ENCODE measurements at regions not wholly inside any gene's neighbourhood (a gene's known extent, or its start where the extent isn't known, plus 50 kb on each side); places are given as distances from the start of the nearest gene placed in this dataset.

DNA sequence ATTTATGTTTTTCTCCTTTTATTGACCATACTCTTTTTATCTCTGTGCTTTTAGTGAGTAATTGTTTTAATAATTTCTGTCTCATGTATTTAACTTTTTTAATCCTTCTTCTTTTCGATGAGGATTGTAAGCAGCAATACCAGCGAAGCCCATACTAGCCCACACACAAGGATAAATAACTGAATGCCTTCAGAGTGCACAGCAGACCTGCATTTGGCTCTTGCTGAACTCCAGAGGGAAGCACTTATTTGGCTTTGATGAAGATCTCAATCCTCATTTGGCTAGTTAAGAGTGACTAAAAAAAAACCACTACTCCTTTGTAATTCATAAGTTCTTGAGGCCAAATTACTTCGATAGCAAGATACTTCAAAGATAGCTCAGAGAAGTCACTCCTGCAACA lies 293.3 kb downstream of the METTL15 start (continued):
- no peak for TF ChIP-seq ZNF610 (tag by site-specific recombination; IDR thresholded peaks at IDR 0.05; ENCODE audit: borderline replicate concordance)
- TF ChIP-seq ZNF629 (tag by site-specific recombination; IDR thresholded peaks at IDR 0.05): no peak
- TF ChIP-seq ZNF354C (tag by site-specific recombination; IDR thresholded peaks at IDR 0.05; ENCODE audit: borderline replicate concordance, low read depth): no peak
- TF ChIP-seq ZIC2 (tag by site-specific recombination; IDR thresholded peaks at IDR 0.05): no peak

DNA sequence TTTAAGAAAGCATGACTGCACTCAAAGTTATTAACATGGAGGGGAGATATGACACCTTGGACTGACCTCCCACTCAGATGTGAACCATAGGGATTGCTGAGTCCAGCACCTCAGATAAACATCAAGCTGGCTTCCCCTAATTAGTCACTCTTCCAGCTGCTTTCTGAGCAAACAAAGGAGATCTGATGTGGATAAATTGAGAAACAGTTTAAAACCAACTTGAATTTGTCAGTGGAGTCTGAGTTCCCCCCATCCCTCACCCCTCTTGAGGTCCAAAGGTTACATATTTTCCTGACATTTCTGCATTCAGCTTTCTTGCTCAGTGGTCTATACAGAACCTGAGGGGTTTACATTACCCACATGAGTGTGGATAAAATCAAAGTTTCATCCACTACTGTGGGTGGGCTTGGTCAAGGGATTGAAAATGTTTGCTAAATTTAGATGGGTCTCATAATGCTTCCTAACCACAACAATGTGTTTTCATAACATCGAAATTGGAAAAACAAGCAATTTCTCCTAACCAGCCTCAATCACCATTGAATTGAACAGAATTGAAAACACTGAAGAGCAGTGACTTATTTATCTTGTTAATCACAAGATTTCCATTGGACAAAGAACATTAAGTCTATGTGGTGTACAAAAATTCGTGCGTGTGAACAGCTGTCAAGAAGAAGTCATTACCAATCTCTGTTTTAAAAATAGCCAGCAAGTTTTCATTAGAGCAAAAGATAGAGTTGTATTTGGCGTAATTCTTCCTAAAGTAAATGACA lies 292.3 kb downstream of the METTL15 start:
- Histone ChIP-seq H3K4me1 (ENCODE audit: control insufficient read depth, insufficient read depth, low read length) (no peaks in the 10 kb centered on the region), H3K4me3 (ENCODE audit: low read depth, low read length) (no peak overlapping the region), H3K27ac (ENCODE audit: extremely low read depth, low read depth, low read length) (no peak overlapping the region), H3K9me3 (ENCODE audit: control insufficient read depth, insufficient read depth, low read depth, low read length) (no peaks in the 10 kb centered on the region), H3K36me3 (ENCODE audit: control insufficient read depth in 2 of 2, insufficient read depth in 1 of 2, low read length in 2 of 2) (no peaks in the 10 kb centered on the region)
- ChIA-PET POLR2A (no interaction called here), CTCF (interaction anchor here (0.6 kb wide), 1 partner anchor 130 kb away, joined by 3 read pairs; no protein-coding TSS in a partner anchor)
- TF ChIP-seq ZNF670 (tag by site-specific recombination; IDR thresholded peaks at IDR 0.05; ENCODE audit: low read depth) (no peak), ZNF426 (tag by site-specific recombination; IDR thresholded peaks at IDR 0.05) (no peak), GLI2 (tag by site-specific recombination; IDR thresholded peaks at IDR 0.05; ENCODE audit: borderline replicate concordance, low read depth) (no peak), KLF10 (tag by site-specific recombination; IDR thresholded peaks at IDR 0.05) (no peak), ZNF416 (tag by site-specific recombination; IDR thresholded peaks at IDR 0.05) (no peak), ZNF621 (tag by site-specific recombination; IDR thresholded peaks at IDR 0.05) (no peak), SALL2 (tag by site-specific recombination; IDR thresholded peaks at IDR 0.05; ENCODE audit: borderline replicate concordance) (no peak), SCRT1 (tag by site-specific recombination; IDR thresholded peaks at IDR 0.05; ENCODE audit: borderline replicate concordance) (no peak)
- TF ChIP-seq, protein P1, sequence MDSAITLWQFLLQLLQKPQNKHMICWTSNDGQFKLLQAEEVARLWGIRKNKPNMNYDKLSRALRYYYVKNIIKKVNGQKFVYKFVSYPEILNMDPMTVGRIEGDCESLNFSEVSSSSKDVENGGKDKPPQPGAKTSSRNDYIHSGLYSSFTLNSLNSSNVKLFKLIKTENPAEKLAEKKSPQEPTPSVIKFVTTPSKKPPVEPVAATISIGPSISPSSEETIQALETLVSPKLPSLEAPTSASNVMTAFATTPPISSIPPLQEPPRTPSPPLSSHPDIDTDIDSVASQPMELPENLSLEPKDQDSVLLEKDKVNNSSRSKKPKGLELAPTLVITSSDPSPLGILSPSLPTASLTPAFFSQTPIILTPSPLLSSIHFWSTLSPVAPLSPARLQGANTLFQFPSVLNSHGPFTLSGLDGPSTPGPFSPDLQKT (IDR thresholded peaks at IDR 0.05; ENCODE audit: borderline replicate concordance, low read depth, low read length): no peak
- TF ChIP-seq, protein P2, sequence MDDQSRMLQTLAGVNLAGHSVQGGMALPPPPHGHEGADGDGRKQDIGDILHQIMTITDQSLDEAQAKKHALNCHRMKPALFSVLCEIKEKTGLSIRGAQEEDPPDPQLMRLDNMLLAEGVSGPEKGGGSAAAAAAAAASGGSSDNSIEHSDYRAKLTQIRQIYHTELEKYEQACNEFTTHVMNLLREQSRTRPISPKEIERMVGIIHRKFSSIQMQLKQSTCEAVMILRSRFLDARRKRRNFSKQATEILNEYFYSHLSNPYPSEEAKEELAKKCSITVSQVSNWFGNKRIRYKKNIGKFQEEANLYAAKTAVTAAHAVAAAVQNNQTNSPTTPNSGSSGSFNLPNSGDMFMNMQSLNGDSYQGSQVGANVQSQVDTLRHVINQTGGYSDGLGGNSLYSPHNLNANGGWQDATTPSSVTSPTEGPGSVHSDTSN (CRISPR knock-in tag; IDR thresholded peaks at IDR 0.05): no peak
- TF ChIP-seq, protein P3, sequence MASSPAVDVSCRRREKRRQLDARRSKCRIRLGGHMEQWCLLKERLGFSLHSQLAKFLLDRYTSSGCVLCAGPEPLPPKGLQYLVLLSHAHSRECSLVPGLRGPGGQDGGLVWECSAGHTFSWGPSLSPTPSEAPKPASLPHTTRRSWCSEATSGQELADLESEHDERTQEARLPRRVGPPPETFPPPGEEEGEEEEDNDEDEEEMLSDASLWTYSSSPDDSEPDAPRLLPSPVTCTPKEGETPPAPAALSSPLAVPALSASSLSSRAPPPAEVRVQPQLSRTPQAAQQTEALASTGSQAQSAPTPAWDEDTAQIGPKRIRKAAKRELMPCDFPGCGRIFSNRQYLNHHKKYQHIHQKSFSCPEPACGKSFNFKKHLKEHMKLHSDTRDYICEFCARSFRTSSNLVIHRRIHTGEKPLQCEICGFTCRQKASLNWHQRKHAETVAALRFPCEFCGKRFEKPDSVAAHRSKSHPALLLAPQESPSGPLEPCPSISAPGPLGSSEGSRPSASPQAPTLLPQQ (tag by site-specific recombination; IDR thresholded peaks at IDR 0.05): no peak
- TF ChIP-seq, protein P4, sequence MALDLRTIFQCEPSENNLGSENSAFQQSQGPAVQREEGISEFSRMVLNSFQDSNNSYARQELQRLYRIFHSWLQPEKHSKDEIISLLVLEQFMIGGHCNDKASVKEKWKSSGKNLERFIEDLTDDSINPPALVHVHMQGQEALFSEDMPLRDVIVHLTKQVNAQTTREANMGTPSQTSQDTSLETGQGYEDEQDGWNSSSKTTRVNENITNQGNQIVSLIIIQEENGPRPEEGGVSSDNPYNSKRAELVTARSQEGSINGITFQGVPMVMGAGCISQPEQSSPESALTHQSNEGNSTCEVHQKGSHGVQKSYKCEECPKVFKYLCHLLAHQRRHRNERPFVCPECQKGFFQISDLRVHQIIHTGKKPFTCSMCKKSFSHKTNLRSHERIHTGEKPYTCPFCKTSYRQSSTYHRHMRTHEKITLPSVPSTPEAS (tag by site-specific recombination; IDR thresholded peaks at IDR 0.05): no peak

DNA sequence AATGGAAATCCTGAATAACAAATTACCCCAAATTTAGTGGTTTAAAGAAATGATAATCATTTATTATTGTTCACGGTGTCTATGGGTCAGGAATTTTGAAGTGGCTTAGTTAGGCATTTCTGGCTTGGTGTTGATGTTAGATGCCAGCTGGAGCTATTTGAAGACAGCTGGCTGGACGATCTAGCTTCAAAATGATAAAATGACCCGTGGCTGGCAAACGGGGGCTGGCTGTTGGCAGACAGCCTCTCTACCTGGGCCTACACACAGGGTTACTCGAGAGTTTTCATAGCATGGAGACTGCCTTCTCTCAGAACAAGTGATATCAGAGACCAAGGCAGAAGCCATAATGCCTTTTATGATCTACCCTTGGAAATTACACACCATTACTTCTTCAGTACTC lies 285.2 kb downstream of the METTL15 start:
- CTCF ChIA-PET: no interaction called here
- Histone ChIP-seq H3K4me1 (ENCODE audit: control insufficient read depth, insufficient read depth, low read length) (no peaks in the 10 kb centered on the region), H3K9me3 (ENCODE audit: control insufficient read depth, insufficient read depth, low read depth, low read length) (no peaks in the 10 kb centered on the region), H3K27ac (ENCODE audit: extremely low read depth, low read depth, low read length) (no peak overlapping the region), H3K4me3 (ENCODE audit: low read depth, low read length) (no peak overlapping the region), H3K36me3 (ENCODE audit: control insufficient read depth in 2 of 2, insufficient read depth in 1 of 2, low read length in 2 of 2) (no peaks in the 10 kb centered on the region)
- POLR2A ChIA-PET: no interaction called here
- TF ChIP-seq ZNF133 (tag by site-specific recombination; IDR thresholded peaks at IDR 0.05): no peak
- TF ChIP-seq ZNF658 (tag by site-specific recombination; IDR thresholded peaks at IDR 0.05): no peak
- TF ChIP-seq ZNF600 (tag by site-specific recombination; IDR thresholded peaks at IDR 0.05): no peak
- TF ChIP-seq ZNF311 (tag by site-specific recombination; IDR thresholded peaks at IDR 0.05; ENCODE audit: borderline replicate concordance): no peak
- TF ChIP-seq, protein P5, sequence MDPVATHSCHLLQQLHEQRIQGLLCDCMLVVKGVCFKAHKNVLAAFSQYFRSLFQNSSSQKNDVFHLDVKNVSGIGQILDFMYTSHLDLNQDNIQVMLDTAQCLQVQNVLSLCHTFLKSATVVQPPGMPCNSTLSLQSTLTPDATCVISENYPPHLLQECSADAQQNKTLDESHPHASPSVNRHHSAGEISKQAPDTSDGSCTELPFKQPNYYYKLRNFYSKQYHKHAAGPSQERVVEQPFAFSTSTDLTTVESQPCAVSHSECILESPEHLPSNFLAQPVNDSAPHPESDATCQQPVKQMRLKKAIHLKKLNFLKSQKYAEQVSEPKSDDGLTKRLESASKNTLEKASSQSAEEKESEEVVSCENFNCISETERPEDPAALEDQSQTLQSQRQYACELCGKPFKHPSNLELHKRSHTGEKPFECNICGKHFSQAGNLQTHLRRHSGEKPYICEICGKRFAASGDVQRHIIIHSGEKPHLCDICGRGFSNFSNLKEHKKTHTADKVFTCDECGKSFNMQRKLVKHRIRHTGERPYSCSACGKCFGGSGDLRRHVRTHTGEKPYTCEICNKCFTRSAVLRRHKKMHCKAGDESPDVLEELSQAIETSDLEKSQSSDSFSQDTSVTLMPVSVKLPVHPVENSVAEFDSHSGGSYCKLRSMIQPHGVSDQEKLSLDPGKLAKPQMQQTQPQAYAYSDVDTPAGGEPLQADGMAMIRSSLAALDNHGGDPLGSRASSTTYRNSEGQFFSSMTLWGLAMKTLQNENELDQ (tag by site-specific recombination; IDR thresholded peaks at IDR 0.05; ENCODE audit: low read depth): no peak
- no peak for TF ChIP-seq MEIS1 (CRISPR knock-in tag; IDR thresholded peaks at IDR 0.05; ENCODE audit: borderline replicate concordance)
